Activated CD4-positive, alpha-beta T cell treated with anti-CD3 and anti-CD28 coated beads, Interleukin-2, amount 50 U/mL, for 16 hours (primary cell): ENCODE measurements at regions not wholly inside any gene's neighbourhood (a gene's known extent, or its start where the extent isn't known, plus 50 kb on each side); places are given as distances from the start of the nearest gene placed in this dataset.
A peak's percentile ranks its signal among the peaks of the same experiment; 100 is the strongest.

Experiments
- DNase-seq: peaks from one replicate; pipeline ENCODE4 v3.0.0-alpha.2; 2020

GRCh38 chr1:98420376-98421084, 241.0 kb upstream of the SNX7 start:
- no peak for DNase-seq

- no peak for DNase-seq
Measured at GRCh38 chr1:98417820-98418219, 243.7 kb upstream of the SNX7 start.

DNA sequence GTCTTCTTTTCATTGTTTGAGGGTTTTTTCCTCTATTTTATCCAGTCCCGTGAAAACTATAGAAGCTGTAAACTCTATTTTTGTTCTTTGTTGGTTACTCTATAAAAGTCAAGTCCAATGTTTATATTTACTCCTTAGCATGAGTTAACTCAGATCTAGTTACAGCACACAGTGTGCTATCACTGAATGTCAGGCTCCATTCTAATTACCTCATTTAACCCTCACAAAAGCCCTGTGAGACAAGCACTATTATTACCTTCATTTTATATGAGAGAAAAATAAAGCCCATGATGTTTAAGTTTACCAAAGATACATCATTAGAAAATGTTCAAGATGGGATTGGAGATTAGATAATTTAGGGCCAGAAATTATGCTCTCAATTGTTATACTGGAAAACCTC, 251.4 kb upstream of the SNX7 start:
- DNase-seq = no peak

GRCh38 chr1:98406352-98407088, 255.0 kb upstream of the SNX7 start:
- DNase-seq = no peak

GRCh38 chr1:98405581-98406074, 255.9 kb upstream of the SNX7 start:
- DNase-seq = peak; percentile 55

DNA sequence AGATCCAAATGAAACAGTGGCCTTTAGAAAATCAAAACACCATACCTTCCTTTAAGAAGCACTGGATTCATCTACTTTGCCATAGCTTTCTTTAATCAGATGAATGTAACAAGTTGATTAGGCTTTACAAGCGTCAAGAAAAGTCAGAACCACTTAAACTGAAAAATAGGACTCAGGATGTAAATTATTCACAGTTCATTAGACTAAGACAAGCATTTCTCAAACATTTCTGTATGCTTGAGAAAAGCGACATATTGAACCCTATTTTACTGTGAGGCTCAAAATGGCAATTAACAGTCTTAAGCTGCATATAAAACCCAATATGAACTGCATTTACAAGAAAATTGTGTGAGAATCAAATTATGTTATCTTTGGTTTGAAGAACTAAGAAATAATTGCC, 256.7 kb upstream of the SNX7 start:
- no peak for DNase-seq

- DNase-seq = no peak
Measured at GRCh38 chr1:98403963-98404480, 257.5 kb upstream of the SNX7 start.

DNA sequence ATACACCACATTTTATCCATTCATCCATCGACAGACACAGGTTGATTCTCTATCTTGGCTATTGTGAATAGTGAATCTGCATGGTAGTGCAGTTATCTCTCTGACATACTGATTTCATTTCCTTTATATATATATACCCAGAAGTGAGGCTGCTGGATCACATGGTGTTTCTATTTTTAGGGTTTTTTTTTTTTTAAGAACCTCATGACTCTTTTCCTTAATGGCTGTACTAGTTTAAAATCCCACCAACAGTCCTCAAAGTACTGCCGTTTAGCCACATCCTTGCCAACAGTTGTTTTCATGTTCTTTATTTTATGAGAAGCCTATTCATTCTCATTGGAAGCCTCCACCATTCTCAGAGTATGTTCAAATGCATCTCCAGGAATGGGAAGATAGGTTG, 258.7 kb upstream of the SNX7 start:
- peak; percentile 14 for DNase-seq

DNA sequence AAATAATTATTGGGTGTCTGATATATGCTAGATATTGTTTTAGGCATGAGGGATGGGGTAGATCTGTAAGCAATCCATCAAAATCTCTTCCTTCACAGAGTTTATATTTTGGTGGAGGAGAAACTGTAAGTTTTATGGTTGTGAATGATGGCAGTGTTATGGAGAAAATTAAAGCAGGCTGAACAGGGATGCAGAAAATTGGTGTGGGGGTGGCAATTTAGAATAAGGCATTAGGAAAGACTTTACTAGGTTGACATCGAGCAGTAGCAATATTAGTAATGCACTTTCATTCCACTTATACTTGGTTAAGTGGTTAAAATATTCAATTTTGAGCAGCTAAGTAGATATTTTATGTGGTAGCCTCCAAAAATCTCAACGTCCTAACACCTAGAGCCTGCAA, 261.1 kb upstream of the SNX7 start:
- DNase-seq = no peak

DNA sequence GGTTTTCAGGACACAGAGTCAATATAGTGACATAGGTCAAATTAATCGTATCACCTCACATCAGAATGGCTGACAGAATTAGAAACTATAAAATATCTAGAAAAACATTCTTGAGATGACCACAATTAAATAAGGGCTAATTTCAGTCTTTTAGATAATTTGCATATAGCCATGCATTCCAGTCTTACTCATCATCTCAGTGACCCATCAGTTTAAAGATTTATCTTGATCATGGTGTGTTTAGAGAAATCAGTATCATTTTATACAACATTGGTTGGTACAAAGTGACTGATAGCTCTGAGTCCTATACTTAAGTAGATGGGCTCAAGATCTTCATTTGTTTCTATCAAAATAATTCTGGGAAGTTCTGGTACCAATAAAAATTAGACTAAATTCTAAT, 262.3 kb upstream of the SNX7 start:
- DNase-seq = no peak

DNA sequence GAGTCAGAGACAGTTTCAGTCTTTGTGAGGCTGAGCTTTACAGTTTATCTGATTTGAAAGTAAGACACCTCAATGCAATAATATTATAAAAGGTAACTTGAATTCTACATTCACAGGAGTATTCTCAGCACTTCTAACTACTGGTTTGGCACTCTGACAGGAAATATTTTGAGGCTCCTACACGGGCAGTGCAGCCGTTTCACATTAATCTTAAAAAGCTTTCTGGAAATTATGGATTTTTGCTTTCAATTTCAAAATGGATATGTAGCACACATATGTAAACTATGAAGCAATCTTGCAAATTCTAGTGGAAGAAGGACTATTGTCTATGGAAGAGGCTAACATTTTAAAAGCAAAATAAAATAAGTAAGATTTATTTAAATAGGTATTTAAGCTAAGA, 262.9 kb upstream of the SNX7 start:
- no peak for DNase-seq

DNA sequence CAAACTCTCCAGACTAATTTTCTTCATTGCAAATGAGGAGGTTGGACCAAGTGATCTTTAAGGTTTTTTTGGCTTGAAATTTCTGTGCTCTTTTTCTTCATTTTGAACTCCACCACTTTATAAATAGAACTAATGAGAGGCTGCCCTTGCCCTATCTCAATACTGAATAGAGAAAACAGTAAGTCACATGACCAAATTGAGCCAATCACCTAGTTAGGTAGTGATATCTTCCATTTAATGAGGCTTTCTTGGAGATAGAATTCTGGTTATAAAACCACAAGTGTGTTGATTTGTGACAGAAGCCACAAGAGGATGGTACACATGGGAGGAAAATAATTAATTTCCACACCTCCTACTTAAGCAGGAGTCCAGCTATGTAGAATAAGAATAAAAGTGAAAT, 263.4 kb upstream of the SNX7 start:
- DNase-seq = no peak

GRCh38 chr1:98393719-98394118, 267.8 kb upstream of the SNX7 start:
- no peak for DNase-seq

- DNase-seq = no peak
Measured at GRCh38 chr1:98391175-98391574, 270.3 kb upstream of the SNX7 start.

- DNase-seq = no peak
Measured at GRCh38 chr1:98389809-98390208, 271.7 kb upstream of the SNX7 start.

GRCh38 chr1:98388441-98388840, 273.1 kb upstream of the SNX7 start:
- DNase-seq = peak; percentile 81

- DNase-seq = no peak
Measured at GRCh38 chr1:98387701-98388100, 273.8 kb upstream of the SNX7 start.

DNA sequence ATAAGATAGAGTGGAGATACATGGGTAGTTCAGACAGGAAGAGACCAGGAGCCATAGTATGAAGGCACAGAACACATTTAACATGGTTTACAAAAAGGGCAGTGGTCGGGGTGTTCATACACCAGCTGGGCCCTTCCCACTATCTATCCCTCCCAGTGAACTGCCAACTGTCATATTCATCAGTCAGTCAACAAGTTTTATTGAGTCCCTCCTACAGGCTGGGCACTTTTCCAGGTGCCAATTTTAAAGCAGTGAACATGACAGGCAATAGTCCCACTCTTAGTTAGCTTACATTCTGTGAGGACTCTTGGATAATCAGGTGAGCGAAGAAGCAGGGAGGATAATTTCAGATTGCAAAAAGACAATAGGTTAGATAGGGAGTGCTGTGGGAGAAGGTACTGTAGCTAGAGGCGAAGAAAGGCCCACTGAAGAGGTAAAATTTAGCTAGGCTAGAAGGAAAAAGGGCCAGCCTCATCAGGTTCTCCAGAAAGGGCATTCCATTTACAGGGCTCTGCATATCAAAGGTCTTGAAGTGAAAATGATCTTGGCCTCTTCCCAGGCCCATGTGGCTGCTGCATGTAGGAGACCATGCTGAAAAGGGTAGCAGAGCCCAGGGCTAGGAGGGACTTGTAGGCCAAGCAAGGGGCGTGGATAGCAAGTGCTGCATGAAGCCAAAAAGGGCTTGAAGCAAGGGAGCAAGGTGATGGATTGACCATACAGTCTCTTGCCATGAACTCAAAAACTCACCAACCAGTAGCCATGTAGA, 274.7 kb upstream of the SNX7 start:
- no peak for DNase-seq

DNA sequence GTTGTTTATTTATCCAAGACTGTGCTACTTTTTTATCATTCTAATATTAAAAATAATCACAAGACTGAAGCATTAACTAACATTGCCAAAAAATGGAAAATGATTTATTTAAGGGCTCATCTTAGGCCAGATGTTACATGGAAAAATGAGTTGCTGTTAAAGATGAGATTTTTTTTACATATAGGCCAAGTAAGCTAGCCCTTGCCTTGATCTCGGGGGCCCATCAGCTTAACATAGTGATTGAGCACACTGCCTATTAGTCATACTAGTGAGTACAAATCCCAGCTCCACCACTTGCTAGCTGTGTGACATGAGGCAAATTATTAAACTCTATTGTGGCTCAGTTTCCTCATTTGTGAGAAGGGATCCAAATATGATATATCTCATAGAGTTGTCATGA, 275.9 kb upstream of the SNX7 start:
- DNase-seq = no peak

- DNase-seq = no peak
Measured at GRCh38 chr1:98384461-98385141, 276.9 kb upstream of the SNX7 start.

DNA sequence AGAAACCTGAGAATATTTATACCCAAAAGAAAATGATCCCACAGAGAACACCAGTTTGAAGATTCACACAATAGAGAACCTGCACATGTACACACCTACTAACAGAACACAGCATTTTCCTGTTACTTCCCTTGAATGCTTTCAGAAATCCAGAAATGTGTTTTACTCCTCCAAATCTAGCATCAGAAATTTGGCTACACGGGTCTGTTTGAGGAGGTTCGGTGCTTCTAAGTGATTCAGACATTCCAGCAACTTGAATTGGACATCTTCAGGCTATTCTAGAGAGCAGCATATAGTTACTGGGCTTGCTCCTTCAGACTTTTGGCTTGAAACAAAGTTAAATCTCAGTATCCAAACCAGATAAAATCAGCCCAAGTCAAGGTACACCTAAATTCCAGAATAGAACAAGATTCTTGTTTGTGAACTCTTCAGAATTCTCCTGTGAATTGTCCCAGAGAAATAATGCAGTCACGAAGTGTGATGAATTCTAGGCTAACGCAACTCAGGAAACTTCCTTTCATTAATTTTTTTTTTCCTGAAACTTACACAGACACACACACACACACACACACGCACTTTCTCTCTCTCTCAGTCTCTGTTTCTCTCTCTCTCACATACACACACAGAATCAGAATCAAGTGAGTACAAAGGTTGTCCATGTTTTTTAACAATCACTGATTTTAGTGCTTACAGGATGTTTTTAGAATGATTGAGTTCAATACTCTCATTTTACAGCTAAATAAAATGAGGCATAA, 278.4 kb upstream of the SNX7 start:
- DNase-seq = no peak

- DNase-seq = no peak
Measured at GRCh38 chr1:98382586-98382985, 278.9 kb upstream of the SNX7 start.
